HCT116 (cell line): ENCODE measurements at regions not wholly inside any gene's neighbourhood (a gene's known extent, or its start where the extent isn't known, plus 50 kb on each side); places are given as distances from the start of the nearest gene placed in this dataset.

ENCODE experiments used
- ATAC-seq: fragments of 200-7000 bp; cut with Tn5 transposase; 2 replicates; pipeline ENCODE4 v1.9.1; 2020; ENCODE audit warnings: mild to moderate bottlenecking, moderate library complexity
- BruUV-seq: library from RNA; stranded (reverse); fragments of 400-500 nt; replicated peaks from 2 replicates; lab custom pipeline; 2021; lab: Mats Ljungman, UMichigan
- CTCF ChIA-PET: fragments of 300-600 bp; sonication (Branson Sonifier 250); formaldehyde crosslinking; loops from one replicate; lab custom pipeline; 2021; ENCODE audit warnings: antibody characterized with exemption; lab: Charles Lee
- POLR2A ChIA-PET: fragments of 300-600, 350-600 bp; sonication (Branson Sonifier 250); formaldehyde crosslinking; loops from one replicate; lab custom pipeline; 2021; ENCODE audit warnings: antibody characterized with exemption; lab: Charles Lee
- RAD21 ChIA-PET, 2 experiments: fragments of 300-600 bp; sonication (Branson Sonifier 250); formaldehyde crosslinking; loops; one replicate each; lab custom pipeline; 2023; ENCODE audit warnings: low total read pairs in 2 of 2; ENCODE audit not compliant: uncharacterized antibody in 2 of 2, unreplicated experiment in 2 of 2, low non-redundant PET in 1 of 2; lab: Charles Lee
- DNase-seq: peaks from one replicate; pipeline ENCODE4 v3.0.0-alpha.2; 2010; ENCODE audit warnings: low read depth, low spot score
- H2AFZ ChIP-seq: fragments of 200-600 bp; shearing (Covaris generic), sonication (generic); 2 replicates; pipeline ENCODE4 v1.6.1; 2017; ENCODE audit warnings: low read depth, mixed run types, mixed read lengths, antibody characterized with exemption, low read length; ENCODE audit not compliant: poor library complexity, severe bottlenecking
- H3K27ac ChIP-seq: 2 replicates; pipeline ENCODE4 v1.5.1; 2012; ENCODE audit warnings: low read depth, low read length
- H3K27me3 ChIP-seq: fragments of 200-600 bp; sonication (generic); 2 replicates; pipeline ENCODE4 v1.6.1; 2016; ENCODE audit warnings: mixed run types, low read length, mixed read lengths; ENCODE audit not compliant: insufficient read depth
- H3K36me3 ChIP-seq, 2 experiments: fragments of 200-500 bp in 1 of 2; fragments of 200-600 bp in 1 of 2; sonication (Bioruptor generic) in 1 of 2; sonication (generic) in 1 of 2; 2 replicates each; pipeline versions ENCODE4 v1.5.1 to v1.6.1; 2014 to 2016; ENCODE audit warnings: low read length in 2 of 2, inconsistent platforms in 1 of 2, mixed read lengths in 1 of 2, mixed run types in 1 of 2; ENCODE audit not compliant: insufficient read depth in 2 of 2, control insufficient read depth in 1 of 2
- H3K4me1 ChIP-seq, 2 experiments: fragments of 200-600 bp in 1 of 2; sonication (generic) in 1 of 2; 2 replicates each; pipeline versions ENCODE4 v1.5.1 to v1.6.1; 2012 to 2017; ENCODE audit warnings: low read length in 2 of 2, inconsistent platforms in 1 of 2, mild to moderate bottlenecking in 1 of 2, mixed read lengths in 1 of 2, mixed run types in 1 of 2, moderate library complexity in 1 of 2; ENCODE audit not compliant: insufficient read depth in 2 of 2, control insufficient read depth in 1 of 2
- H3K4me2 ChIP-seq: fragments of 200-600 bp; sonication (generic); 2 replicates; pipeline ENCODE4 v1.6.1; 2017; ENCODE audit warnings: mixed run types, low read length, mixed read lengths
- H3K4me3 ChIP-seq, 2 experiments: fragments of 200-600 bp in 1 of 2; sonication (generic) in 1 of 2; replicated peaks in 1 of 2; 2 replicates each; pipeline ENCODE4 v1.5.1; 2011 to 2016; ENCODE audit warnings: low read length in 2 of 2, control low read depth in 1 of 2, low read depth in 1 of 2, mild to moderate bottlenecking in 1 of 2, mixed read lengths in 1 of 2, mixed run types in 1 of 2
- H3K79me2 ChIP-seq: fragments of 200-600 bp; sonication (generic); 2 replicates; pipeline ENCODE4 v1.6.1; 2017; ENCODE audit warnings: mild to moderate bottlenecking, mixed run types, low read length, moderate library complexity, mixed read lengths; ENCODE audit not compliant: insufficient read depth
- H3K9ac ChIP-seq: fragments of 200-600 bp; sonication (generic); 2 replicates; pipeline ENCODE4 v1.6.1; 2016; ENCODE audit warnings: low read length, mixed read lengths
- H3K9me2 ChIP-seq: fragments of 200-600 bp; sonication (generic), shearing (Covaris generic); 2 replicates; pipeline ENCODE4 v1.6.1; 2017; ENCODE audit warnings: mixed run types, mild to moderate bottlenecking, moderate library complexity; ENCODE audit not compliant: insufficient read depth
- H3K9me3 ChIP-seq, 2 experiments: fragments of 200-500 bp in 1 of 2; fragments of 200-600 bp in 1 of 2; sonication (Bioruptor generic) in 1 of 2; sonication (generic) in 1 of 2; 2 replicates each; pipeline ENCODE4 v1.6.1; 2014 to 2017; ENCODE audit warnings: low read length in 2 of 2, mixed read lengths in 2 of 2, inconsistent platforms in 1 of 2, low read depth in 1 of 2, mild to moderate bottlenecking in 1 of 2, mixed run types in 1 of 2, moderate library complexity in 1 of 2; ENCODE audit not compliant: control insufficient read depth in 1 of 2, insufficient read depth in 1 of 2
- H4K20me1 ChIP-seq: fragments of 200-600 bp; sonication (generic), shearing (Covaris generic); 2 replicates; pipeline ENCODE4 v1.6.1; 2017; ENCODE audit warnings: mixed run types, mild to moderate bottlenecking, moderate library complexity; ENCODE audit not compliant: insufficient read depth
- ATF3 ChIP-seq: IDR thresholded peaks from 2 replicates; pipeline ENCODE4 v1.6.1; 2012
- CBX3 ChIP-seq: IDR thresholded peaks from 2 replicates; pipeline ENCODE4 v1.6.1; 2012; ENCODE audit warnings: low read depth
- CEBPB ChIP-seq: IDR thresholded peaks from 2 replicates; pipeline ENCODE4 v1.6.1; 2012; ENCODE audit warnings: low read depth
- CTCF ChIP-seq, 3 experiments: fragments of 200-600 bp in 1 of 3; sonication (generic) in 1 of 3; IDR thresholded peaks in 2 of 3; conservative IDR thresholded peaks in 1 of 3; 2 replicates each; pipeline ENCODE4 v1.5.1; 2012 to 2017; ENCODE audit warnings: low read depth in 2 of 3, low read length in 2 of 3, antibody characterized with exemption in 1 of 3, borderline replicate concordance in 1 of 3, control low read depth in 1 of 3, mild to moderate bottlenecking in 1 of 3, mixed read lengths in 1 of 3, mixed run types in 1 of 3, moderate library complexity in 1 of 3; ENCODE audit not compliant: insufficient read depth in 1 of 3
- EGR1 ChIP-seq: IDR thresholded peaks from 2 replicates; pipeline ENCODE4 v1.6.1; 2012; ENCODE audit warnings: low read depth
- ELF1 ChIP-seq: IDR thresholded peaks from 2 replicates; pipeline ENCODE4 v1.6.1; 2012; ENCODE audit warnings: low read depth, borderline replicate concordance
- EZH2 ChIP-seq: fragments of 200-600 bp; sonication (generic); IDR thresholded peaks from 2 replicates; pipeline ENCODE4 v1.6.1; 2017; ENCODE audit warnings: antibody characterized with exemption, mixed run types
- EZH2phosphoT487 ChIP-seq: fragments of 200-600 bp; IDR thresholded peaks from 2 replicates; pipeline ENCODE4 v1.6.1; 2018; ENCODE audit warnings: antibody characterized with exemption, borderline replicate concordance
- JUND ChIP-seq: IDR thresholded peaks from 2 replicates; pipeline ENCODE4 v1.6.1; 2012
- MAX ChIP-seq: IDR thresholded peaks from 2 replicates; pipeline ENCODE4 v1.6.1; 2012
- POLR2A ChIP-seq: IDR thresholded peaks from 2 replicates; pipeline ENCODE4 v1.7.0; 2011; ENCODE audit warnings: borderline replicate concordance; ENCODE audit not compliant: insufficient read depth, insufficient read length; ENCODE audit errors: extremely low read depth
- POLR2AphosphoS5 ChIP-seq: IDR thresholded peaks from 2 replicates; pipeline ENCODE4 v1.6.1; 2011; ENCODE audit warnings: mild to moderate bottlenecking, low read depth, low read length, moderate library complexity
- RAD21 ChIP-seq: IDR thresholded peaks from 2 replicates; pipeline ENCODE4 v1.6.1; 2012; ENCODE audit warnings: low read depth, mild to moderate bottlenecking
- REST ChIP-seq: IDR thresholded peaks from 2 replicates; pipeline ENCODE4 v1.6.1; 2012; ENCODE audit warnings: low read depth
- SIN3A ChIP-seq: IDR thresholded peaks from 2 replicates; pipeline ENCODE4 v1.6.1; 2012; ENCODE audit warnings: low read depth
- SRF ChIP-seq: IDR thresholded peaks from 2 replicates; pipeline ENCODE4 v1.6.1; 2012; ENCODE audit warnings: low read depth
- TCF7L2 ChIP-seq: IDR thresholded peaks from 2 replicates; pipeline ENCODE4 v1.7.0; 2011; ENCODE audit warnings: borderline replicate concordance, inconsistent platforms; ENCODE audit not compliant: insufficient read depth, insufficient read length; ENCODE audit errors: extremely low read depth
- YY1 ChIP-seq: IDR thresholded peaks from 2 replicates; pipeline ENCODE4 v1.6.1; 2011; ENCODE audit warnings: low read length, low read depth, moderate library complexity, mild to moderate bottlenecking; ENCODE audit not compliant: insufficient replicate concordance; ENCODE audit errors: extremely low read depth
- ZBTB33 ChIP-seq: IDR thresholded peaks from 2 replicates; pipeline ENCODE4 v1.6.1; 2011; ENCODE audit warnings: mild to moderate bottlenecking, low read length, moderate library complexity; ENCODE audit not compliant: insufficient replicate concordance; ENCODE audit errors: extremely low read depth
- ZFX ChIP-seq: fragments of 450-650 bp; IDR thresholded peaks from 2 replicates; pipeline ENCODE4 v1.6.1; 2017
- intact Hi-C: fragments of 100-400 bp; cut with micrococcal nuclease; formaldehyde crosslinking; loops from 2 replicates; pipeline ENCODE4 v1.10.0; 2022

- Histone ChIP-seq H2AFZ (no peak overlapping the region), H3K4me3 (no peak overlapping the region), H3K9ac (no peak overlapping the region), H3K79me2 (no peaks in the 10 kb centered on the region), H3K4me1 (no peaks in the 10 kb centered on the region), H3K27me3 (peaks cover 4% of the 10 kb centered on the region; the same call in 1 of the 2 replicates), H3K27ac (no peak overlapping the region), H4K20me1 (no peaks in the 10 kb centered on the region), H3K9me3 (no peaks in the 10 kb centered on the region), H3K36me3 (no peaks in the 10 kb centered on the region), H3K4me2 (no peak overlapping the region), H3K9me2 (no peaks in the 10 kb centered on the region)
- CTCF ChIA-PET: no interaction called here
- RAD21 ChIA-PET: no interaction called here
- TF ChIP-seq POLR2A (no peak), CEBPB (no peak), TCF7L2 (no peak), EZH2 (no peak), EZH2phosphoT487 (no peak), CTCF (IDR thresholded peaks at IDR 0.05 in 2 of 3, conservative IDR thresholded peaks at IDR 0.05 in 1 of 3; ENCODE audit: borderline replicate concordance in 1 of 3, insufficient read depth in 1 of 3, low read depth in 2 of 3, low read length in 2 of 3) (no peak), MAX (no peak), POLR2AphosphoS5 (no peak), REST (no peak), ZFX (no peak), YY1 (no peak), JUND (no peak), ATF3 (no peak), CBX3 (no peak), SRF (no peak), ZBTB33 (no peak), RAD21 (no peak), SIN3A (no peak), ELF1 (no peak), EGR1 (no peak)
- intact Hi-C loops: no loop called here
- POLR2A ChIA-PET: no interaction called here
- no peak for ATAC-seq
- no TSS peak for BruUV-seq
- no peak for DNase-seq
Observed at GRCh38 chr14:97594306-97594705, 797.1 kb downstream of the VRK1 start.
